Activated B cell treated with CpG ODN at 0.5 μM for 24 hours (primary cell): ENCODE measurements at regions not wholly inside any gene's neighbourhood (a gene's known extent, or its start where the extent isn't known, plus 50 kb on each side); places are given as distances from the start of the nearest gene placed in this dataset.

Experiments
- ATAC-seq: fragments of 200-7000 bp; cut with Tn5 transposase; one replicate; pipeline ENCODE4 v1.10.0; 2021; ENCODE audit warnings: low read depth, mild to moderate bottlenecking, moderate library complexity
- CTCF ChIA-PET: fragments of 350-600 bp; sonication (Branson Sonifier 250); formaldehyde crosslinking; loops from one replicate; lab custom pipeline; 2021; ENCODE audit warnings: antibody characterized with exemption; lab: Charles Lee
- POLR2A ChIA-PET: fragments of 350-600 bp; sonication (Branson Sonifier 250); formaldehyde crosslinking; loops from one replicate; lab custom pipeline; 2021; ENCODE audit warnings: antibody characterized with exemption; lab: Charles Lee
- DNase-seq: peaks from one replicate; pipeline ENCODE4 v3.0.0; 2022
- H3K27ac Mint-ChIP-seq: one replicate; pipeline ENCODE4 v1.8.0; 2020; ENCODE audit warnings: mixed read lengths
- H3K27me3 Mint-ChIP-seq: one replicate; pipeline ENCODE4 v1.8.0; 2021; ENCODE audit warnings: mixed read lengths
- H3K36me3 Mint-ChIP-seq: one replicate; pipeline ENCODE4 v1.8.0; 2021; ENCODE audit warnings: low read depth, mixed read lengths
- H3K4me1 Mint-ChIP-seq: one replicate; pipeline ENCODE4 v1.8.0; 2021; ENCODE audit warnings: mixed read lengths
- H3K4me3 Mint-ChIP-seq: one replicate; pipeline ENCODE4 v1.8.0; 2020; ENCODE audit warnings: mild to moderate bottlenecking, mixed read lengths
- H3K9me3 Mint-ChIP-seq: one replicate; pipeline ENCODE4 v1.8.0; 2020; ENCODE audit warnings: mixed read lengths
- intact Hi-C: fragments of 100-400 bp; cut with micrococcal nuclease; formaldehyde crosslinking; loops from one replicate; pipeline ENCODE4 v1.15.1; 2024
- TF ChIP-seq, protein P1 (sequence below): fragments of 200-600 bp; IDR thresholded peaks from one replicate; pipeline ENCODE4 v1.8.0; 2022; ENCODE audit warnings: antibody characterized with exemption, mild to moderate bottlenecking

DNA sequence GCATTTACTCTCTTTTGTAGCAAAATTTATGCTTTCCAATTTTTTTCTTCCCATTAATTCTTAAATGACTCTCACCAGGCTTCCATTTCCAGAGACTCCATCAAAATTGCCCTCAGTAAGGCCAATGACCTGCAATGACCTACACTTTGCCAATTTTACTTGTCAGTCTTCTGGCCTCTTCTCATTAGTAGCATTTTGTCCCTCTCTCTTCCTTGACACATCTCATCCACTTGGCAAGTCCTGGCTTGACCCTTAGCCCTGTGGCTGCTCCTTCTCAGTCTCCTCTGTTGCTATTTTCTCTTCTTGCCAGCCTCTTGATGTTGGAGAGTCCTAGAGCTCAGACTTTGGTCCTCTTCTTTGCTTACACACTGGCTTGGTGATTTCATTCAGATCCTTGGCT, 166.1 kb upstream of the MTPN start:
- no peaks in the 10 kb centered on the region for H3K36me3 Mint-ChIP-seq
- H3K4me1 Mint-ChIP-seq = no peaks in the 10 kb centered on the region
- DNase-seq = no peak
- ATAC-seq = no peak
- ChIA-PET POLR2A (no interaction called here), CTCF (no interaction called here)
- no peaks in the 10 kb centered on the region for H3K9me3 Mint-ChIP-seq
- intact Hi-C loops = no loop called here
- TF ChIP-seq, protein P1, sequence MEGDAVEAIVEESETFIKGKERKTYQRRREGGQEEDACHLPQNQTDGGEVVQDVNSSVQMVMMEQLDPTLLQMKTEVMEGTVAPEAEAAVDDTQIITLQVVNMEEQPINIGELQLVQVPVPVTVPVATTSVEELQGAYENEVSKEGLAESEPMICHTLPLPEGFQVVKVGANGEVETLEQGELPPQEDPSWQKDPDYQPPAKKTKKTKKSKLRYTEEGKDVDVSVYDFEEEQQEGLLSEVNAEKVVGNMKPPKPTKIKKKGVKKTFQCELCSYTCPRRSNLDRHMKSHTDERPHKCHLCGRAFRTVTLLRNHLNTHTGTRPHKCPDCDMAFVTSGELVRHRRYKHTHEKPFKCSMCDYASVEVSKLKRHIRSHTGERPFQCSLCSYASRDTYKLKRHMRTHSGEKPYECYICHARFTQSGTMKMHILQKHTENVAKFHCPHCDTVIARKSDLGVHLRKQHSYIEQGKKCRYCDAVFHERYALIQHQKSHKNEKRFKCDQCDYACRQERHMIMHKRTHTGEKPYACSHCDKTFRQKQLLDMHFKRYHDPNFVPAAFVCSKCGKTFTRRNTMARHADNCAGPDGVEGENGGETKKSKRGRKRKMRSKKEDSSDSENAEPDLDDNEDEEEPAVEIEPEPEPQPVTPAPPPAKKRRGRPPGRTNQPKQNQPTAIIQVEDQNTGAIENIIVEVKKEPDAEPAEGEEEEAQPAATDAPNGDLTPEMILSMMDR = no peak
- no peaks in the 10 kb centered on the region for H3K27me3 Mint-ChIP-seq
- no peak overlapping the region for H3K4me3 Mint-ChIP-seq
- no peak overlapping the region for H3K27ac Mint-ChIP-seq

DNA sequence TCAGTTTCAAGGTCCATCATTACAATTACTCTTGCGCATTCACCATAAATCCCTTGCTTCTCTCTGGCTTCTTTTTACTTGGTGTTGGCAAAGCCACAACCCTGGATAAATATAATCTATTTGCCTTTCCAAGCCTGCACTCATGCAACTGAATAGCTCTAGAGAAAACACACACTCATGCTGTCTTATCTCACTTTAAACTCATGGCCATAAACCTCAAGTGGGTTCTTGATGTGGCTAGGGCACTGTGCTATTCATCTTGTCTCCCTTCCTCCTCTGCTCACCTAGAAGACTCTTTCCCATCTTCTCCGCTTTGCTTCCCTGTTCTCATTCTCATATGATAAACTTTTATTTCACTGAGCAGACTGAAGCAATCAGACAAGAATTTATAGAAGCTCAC, 165.4 kb upstream of the MTPN start:
- CTCF ChIA-PET = no interaction called here
- Mint-ChIP-seq H3K36me3 (no peaks in the 10 kb centered on the region), H3K4me1 (no peaks in the 10 kb centered on the region), H3K4me3 (no peak overlapping the region), H3K9me3 (no peaks in the 10 kb centered on the region), H3K27me3 (no peaks in the 10 kb centered on the region), H3K27ac (no peak overlapping the region)
- TF ChIP-seq, protein P1 = no peak
- ATAC-seq (no peak), DNase-seq (no peak)
- intact Hi-C loops = no loop called here
- POLR2A ChIA-PET = no interaction called here

DNA sequence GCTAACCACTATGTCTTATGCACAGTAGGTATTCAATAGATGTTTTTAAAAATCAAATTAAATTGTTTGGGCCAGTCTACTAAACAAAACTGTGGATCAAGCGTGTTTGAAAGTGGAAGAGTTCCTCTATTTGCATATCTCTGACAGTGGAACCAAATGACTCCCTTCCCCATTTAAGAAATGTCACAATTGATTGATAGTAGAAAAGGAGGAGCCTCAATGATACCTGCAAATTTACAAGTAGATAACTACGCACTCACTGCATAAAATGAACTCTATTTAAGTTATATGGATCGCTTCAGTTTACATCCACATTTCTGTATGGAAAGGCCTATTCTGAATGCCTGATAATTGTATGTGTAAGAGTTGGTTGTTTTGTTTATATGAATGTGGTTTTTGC, 163.3 kb upstream of the MTPN start:
- CTCF ChIA-PET = no interaction called here
- TF ChIP-seq, protein P1 = no peak
- DNase-seq = no peak
- Mint-ChIP-seq H3K27me3 (no peaks in the 10 kb centered on the region), H3K4me3 (no peak overlapping the region), H3K27ac (no peak overlapping the region), H3K4me1 (no peaks in the 10 kb centered on the region), H3K9me3 (no peaks in the 10 kb centered on the region), H3K36me3 (no peaks in the 10 kb centered on the region)
- ATAC-seq = no peak
- intact Hi-C loops = no loop called here
- POLR2A ChIA-PET = no interaction called here

DNA sequence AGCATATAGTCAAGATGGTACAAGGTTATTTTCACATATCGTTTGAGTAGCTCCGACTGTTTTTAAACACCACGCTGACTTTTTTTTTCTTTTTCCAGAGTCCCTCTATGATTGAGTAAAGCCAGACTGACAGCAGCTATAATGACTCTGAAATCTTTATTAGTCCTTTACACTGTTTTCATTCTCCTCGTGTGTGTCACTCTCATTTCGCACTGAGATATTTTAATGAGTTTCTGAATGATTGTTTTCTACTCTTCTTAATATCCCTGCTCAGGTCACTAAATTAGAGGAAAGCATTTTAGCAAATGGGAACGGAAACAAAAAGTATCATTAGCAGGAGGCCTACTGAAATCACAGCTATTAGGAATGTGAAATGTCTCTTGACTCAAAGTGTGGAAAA, 162.3 kb upstream of the MTPN start:
- TF ChIP-seq, protein P1 = no peak
- Mint-ChIP-seq H3K9me3 (no peaks in the 10 kb centered on the region), H3K27me3 (no peaks in the 10 kb centered on the region), H3K4me1 (no peaks in the 10 kb centered on the region), H3K36me3 (no peaks in the 10 kb centered on the region), H3K4me3 (no peak overlapping the region), H3K27ac (no peak overlapping the region)
- no peak for ATAC-seq
- intact Hi-C loops = no loop called here
- no peak for DNase-seq
- CTCF ChIA-PET = no interaction called here
- POLR2A ChIA-PET = no interaction called here

DNA sequence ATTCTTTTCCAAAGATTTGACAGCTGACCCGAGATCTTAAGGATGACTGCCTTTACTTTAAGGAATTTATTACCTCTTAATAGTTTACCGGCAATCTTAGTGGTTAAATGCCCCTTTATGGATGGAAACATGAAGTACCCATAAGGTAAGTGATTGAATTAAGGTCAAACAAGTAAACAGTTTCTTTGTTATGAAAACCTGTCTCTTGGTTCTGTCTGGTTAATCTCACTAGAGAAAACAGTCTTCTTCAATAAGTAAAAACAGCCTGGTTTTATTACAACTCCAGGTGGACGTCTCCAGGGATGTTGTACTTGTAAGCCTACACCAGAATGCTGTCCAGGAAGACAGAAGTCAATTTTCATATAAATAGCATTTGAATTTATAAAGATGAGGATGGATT, 161.8 kb upstream of the MTPN start:
- intact Hi-C loops = no loop called here
- CTCF ChIA-PET = no interaction called here
- H3K4me3 Mint-ChIP-seq = no peak overlapping the region

More for the DNA sequence above, 161.8 kb upstream of the MTPN start:
- TF ChIP-seq, protein P1 = no peak
- no peak for ATAC-seq
- H3K27ac Mint-ChIP-seq = no peak overlapping the region
- DNase-seq = no peak
- POLR2A ChIA-PET = no interaction called here
- H3K27me3 Mint-ChIP-seq = no peaks in the 10 kb centered on the region
- H3K36me3 Mint-ChIP-seq = no peaks in the 10 kb centered on the region
- no peaks in the 10 kb centered on the region for H3K9me3 Mint-ChIP-seq
- H3K4me1 Mint-ChIP-seq = no peaks in the 10 kb centered on the region
